GM19351 (cell line): ENCODE measurements at regions not wholly inside any gene's neighbourhood (a gene's known extent, or its start where the extent isn't known, plus 50 kb on each side); places are given as distances from the start of the nearest gene placed in this dataset.
"Not testable (repeated sequence)": the region's sequence is repeated elsewhere in the genome, so short reads cannot be mapped to it uniquely, and the experiment has no call there.

ENCODE experiments used
- ATAC-seq: cut with Tn5 transposase; IDR thresholded peaks from one replicate; pipeline ENCODE4 v1.9.1; 2021; ENCODE audit warnings: mild to moderate bottlenecking, moderate library complexity; ENCODE audit not compliant: unreplicated experiment

DNA sequence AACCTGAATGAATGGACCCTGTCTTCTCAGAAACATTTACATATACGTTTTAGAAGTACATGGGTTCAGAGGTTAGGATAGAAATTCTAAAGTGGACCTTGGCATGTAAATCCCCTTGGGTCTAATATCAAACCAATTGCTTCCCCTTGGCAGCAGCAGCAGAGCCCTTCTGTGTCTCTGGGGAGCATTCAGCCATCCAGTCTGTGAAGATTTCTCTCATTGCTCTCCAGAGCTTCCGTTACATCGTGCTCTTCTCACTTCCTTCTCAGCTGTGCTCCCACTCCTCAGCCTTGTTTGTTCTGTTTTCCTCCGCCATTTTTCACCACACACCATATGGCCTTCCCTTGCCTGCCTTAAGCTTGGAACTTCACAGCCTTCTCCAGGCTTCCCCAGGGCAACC is 61.5 kb upstream of the ATP1B1 start:
- ATAC-seq: peak; percentile 35

DNA sequence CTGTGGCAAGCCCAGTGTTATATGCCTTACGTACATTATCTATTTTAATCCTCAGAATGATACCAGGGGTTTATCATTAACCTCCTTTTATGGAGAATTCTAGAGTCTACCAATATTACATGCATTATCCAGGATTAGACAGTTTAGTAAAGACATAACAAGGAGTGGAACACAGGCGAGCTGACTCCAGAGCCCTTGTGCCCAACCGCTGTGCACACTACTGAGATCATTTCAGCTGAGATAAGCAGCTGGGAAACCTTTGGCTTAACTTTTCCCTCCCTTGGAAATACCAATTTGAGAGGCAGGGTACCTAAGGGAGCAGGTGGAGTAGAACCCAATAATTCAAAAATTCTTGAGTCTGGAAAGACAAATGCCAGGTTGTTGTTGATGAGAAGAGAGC is 59.8 kb upstream of the ATP1B1 start:
- ATAC-seq: no peak

DNA sequence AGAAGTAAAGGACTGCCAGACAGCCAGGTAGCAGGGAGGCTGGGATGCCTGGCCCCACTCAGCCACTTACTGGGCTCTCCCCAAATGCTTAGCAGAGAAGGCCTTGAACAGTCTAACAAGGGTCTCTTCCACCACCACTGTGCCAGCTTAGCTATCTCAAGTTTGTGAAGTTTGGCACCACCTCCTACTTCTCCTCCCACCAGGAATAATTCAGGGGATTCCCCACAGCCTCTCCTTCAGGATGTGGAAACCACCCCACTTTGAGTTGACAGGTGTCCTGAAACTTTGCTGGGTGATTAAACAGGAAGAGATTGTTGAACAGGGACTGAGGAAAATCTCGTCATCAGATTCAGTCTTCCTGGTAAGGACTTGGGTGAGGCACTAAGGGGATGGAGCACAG is 59.4 kb upstream of the ATP1B1 start:
- no peak for ATAC-seq

DNA sequence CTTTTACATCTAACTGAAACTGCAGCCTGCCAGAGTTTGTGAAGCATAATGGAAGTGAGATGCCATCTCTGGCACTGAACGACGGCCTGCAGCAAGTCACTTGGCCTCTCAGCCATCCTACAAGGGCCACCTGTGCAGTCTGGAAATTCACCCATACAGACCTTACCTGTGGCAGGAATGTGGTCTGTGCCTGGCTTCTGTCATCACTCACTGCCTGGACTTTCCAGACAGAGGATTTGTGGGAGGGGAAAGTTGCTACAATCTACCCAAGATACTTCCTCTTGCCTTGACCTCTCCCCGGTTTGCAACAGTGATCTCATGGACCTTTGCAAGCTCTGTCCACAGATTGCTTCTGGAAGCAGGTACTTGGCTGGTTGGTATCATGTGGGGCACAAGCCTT is 58.4 kb upstream of the ATP1B1 start:
- ATAC-seq: no peak

DNA sequence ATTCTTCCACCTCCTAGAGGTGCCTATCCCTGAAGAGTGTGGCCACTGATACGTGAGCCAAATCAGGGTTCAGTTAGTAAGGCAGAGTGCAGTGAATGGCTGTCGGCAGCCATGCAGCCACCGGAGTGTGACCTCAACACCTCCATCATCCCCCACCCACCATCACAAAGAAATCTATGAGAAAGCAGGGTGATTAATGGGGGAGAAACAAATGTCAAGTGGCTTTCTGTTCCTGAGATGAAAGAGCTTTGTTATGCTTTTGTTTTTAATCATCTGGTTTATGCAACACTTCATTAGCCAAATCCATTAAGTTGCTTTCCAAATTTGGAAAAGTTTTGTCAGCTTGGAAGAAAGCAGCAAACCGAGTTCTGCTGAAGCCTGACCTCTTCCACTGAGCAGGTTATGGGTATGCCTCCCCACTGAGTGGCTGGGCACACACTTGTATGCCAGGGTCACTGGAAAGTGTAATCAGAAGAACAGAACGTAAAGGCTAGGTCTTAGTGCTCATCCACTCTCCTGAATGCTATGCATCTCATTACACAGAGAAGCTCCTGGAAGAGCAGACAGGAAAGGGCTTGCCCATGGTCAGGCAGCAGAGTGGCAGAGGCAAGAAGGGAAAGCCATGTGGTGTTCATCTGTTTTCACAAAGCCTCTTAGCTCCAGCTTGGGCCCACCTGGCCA is 57.1 kb upstream of the ATP1B1 start:
- no peak for ATAC-seq

DNA sequence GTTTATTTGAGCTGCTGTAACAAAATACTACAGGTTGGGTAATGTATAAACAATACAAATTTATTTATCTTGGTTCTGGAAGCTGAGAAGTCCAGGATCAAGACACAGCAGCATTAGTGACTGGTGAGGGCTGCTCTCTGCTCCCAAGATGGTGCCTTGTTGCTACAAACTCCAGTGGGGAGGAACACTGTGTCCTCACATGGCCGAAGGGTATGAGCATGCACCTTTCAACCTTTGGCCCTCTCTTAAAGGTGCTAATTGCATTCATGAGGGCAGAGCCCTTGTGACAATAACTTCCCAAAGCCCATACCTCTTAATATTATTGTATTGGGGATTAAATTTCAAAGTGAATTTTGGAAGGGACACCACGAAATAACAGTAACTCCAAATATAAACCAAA is 55.3 kb upstream of the ATP1B1 start:
- ATAC-seq: no peak

DNA sequence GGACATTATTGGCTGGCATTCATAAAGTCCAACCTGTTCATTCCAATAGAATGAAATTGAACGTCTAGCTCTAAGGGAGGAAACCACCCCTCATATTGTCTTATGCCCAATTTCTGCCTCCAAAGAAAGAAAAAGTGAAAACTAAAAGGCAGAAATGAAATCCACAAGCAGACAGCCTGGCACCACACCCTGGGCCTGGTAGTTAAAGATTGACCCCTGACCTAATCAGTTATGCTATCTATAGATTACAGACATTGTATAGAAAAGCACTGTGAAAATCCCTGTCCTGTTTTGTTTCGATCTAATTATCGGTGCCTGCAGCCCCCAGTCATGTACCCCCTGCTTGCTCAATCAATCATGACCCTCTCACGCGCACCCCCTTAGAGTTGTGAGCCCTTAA is 54.3 kb upstream of the ATP1B1 start:
- ATAC-seq: not testable (repeated sequence)

DNA sequence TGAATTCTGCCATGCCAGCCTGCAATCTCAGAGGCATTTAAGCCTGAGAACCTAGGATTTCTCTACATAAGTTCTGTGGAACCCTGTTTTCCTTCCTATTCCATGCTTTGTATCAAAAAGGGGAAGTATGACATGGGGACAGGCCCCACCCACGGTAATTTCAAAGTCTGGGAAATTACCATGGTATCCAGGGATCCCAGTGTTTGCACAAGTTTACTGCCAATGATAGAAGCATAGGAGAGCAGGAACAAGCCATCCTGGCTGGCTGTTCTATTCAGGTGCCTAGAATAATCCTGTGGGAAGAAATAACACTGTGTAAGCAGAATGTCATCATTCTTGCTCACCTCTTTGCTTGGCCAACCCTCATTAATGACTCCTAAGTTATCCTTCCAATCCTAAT is 53.8 kb upstream of the ATP1B1 start:
- no peak for ATAC-seq

DNA sequence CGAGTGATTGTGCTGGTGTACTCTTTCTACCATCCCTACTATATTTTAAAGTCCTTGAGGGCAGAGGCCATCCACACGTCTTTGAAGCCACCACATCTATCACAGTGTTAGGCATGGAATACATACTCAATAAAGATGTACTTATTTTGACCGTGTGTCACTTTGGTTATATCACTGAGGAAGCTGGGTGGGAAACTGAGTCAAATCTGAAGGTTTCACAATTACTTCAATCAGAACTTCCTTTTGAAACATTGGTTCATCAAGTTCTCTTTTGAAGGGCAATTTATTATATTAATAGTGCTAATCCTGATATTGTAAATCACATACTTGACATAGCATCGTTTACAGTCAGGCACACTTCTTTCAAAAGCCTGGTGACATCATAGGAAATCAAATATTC is 53.3 kb upstream of the ATP1B1 start:
- ATAC-seq: no peak
